ENCODE measurements at regions not wholly inside any gene's neighbourhood (a gene's known extent, or its start where the extent isn't known, plus 50 kb on each side); places are given as distances from the start of the nearest gene placed in this dataset.
A peak's percentile ranks its signal among the peaks of the same experiment; 100 is the strongest.

DNA sequence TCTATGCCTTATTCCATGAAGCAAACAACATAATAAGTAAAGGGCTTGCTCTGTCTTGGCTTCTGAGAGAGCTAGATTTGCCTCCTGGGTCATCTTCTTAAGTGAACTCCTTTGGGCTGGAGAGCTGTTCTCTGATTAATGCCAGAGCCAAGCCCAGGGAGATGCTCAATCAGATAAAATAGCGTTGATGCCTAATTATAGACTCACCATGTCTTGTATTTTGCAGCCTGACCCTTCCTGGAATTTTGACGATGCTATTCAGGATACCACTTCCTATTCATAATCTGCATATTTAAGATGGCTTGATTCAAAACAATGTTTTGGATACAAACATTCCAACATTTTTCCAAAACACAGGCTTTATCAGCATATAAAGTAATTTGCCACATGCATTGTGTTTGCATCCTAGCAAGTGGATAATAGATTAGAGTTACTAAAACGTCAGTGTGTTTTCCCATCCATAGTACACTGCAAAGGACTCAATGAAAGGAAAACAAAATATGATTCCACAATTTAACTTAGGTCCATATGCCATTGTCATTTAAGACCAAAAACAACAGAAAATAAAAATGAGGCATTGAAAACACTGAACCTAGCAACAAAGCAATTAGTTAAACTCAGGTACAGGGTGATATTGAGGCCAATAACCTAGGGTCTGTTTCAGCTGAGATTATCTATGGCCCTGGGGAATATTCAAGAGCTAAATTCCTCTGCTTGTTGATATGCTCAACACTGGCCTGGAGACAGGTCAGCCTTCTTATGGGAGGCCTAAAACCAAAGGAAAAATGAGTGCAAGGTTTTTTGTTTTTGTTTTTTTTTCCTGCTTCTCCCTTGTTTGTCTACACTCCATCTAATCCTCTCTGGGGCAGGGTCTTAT, 184.2 kb upstream of the FOXN3 start:
- DNase-seq: no peak

DNA sequence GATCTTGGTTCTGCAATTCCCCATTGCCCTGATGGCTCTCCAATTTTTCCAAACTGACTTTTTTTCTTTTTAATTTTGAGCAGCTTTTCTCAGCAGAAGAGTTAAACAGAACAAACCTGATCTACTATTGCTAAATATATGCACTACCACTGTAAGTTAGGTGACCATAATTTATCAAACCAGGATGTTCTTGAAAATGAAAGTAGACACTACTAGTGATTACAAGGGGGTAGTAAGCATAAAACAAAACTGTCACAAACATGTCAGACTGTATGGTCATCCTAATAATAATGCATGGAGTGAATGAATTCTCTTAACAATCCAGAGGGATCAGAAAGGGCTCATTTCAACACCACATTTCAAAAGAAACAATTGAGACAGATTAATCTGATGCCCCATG, 183.0 kb upstream of the FOXN3 start:
- DNase-seq: no peak

DNA sequence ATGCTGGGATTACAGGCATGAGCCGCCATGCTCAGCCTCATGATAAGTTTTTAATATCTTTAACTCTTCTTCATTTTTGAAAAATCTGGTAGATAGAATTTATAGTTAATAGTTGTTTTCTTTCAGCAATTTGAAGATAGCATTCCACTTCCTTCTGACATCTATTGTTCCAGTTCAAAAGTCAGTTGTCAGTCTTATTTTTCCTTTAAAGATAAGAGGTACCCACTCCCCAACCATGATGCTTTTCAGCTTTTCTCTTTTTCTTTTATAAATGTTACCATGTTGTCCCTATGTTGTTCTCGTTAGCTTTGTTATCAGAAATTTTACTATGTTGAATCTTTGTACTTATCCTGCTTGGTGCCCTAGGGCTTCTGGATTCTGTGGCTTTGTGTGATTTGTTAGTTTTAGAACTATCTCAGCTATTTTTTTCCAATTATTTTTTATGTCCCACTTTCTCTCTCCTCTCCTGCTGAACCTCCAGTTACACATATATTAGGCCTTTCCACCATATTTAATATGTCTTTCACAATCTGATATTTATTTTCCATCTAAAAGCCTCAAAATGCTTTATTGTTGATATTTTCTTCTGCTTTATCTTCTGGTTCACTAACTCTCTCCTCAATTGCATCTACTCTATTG, 181.6 kb upstream of the FOXN3 start:
- no peak for DNase-seq

DNA sequence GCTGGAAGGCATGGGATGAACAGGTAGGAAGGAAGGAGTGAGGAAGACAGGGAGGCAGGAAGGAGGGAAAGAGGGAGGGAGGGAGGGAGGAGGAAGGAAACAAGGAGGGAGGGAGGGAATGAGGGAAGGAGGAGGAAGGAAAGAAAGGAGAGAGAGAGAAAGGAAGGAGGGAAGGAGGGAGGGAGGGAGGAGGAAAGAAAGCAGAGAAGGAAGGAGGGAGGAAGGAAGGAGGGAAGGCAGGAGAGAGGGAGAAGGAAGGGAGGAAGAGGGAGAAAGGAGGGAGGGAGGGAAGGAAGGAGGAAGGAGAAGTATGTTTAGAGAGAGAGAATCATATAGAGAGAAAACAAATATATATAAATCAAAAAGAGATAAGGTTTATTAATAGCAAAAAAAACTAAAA, 175.9 kb upstream of the FOXN3 start:
- DNase-seq: no peak

DNA sequence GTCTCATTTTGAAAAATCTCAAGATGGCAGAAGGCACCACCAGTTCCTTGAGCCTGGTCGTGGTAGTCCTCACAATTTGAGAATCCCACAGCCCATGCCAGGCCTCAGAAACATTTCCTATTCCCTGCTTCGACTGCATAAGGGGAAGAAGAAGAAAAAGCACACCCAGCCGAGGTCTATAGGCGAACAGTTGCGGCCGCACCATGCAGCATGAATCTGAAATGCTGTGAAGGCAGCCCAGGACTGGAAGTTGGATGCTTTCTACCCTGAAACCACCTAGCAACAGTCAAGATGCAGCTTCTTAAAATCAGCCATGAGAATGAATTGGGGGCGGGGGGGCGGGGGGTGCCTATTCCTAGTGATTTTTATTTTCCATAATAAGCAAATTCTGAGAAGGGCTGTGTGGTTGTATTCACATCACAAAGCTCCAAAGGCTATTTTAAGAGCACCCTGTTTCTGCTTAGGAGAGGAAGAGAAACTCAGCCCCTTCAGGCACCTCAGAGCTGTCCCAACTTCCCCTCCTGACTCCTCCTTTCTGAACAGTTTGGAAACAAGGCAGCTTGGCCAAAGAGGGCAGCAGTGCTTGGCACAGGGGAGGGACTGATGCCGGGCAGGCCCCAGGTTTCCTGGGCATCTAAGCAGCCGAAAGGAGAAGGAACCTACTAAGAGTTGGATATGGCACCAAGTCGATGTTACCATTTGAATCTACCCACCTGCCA, 172.5 kb upstream of the FOXN3 start:
- DNase-seq: no peak

DNA sequence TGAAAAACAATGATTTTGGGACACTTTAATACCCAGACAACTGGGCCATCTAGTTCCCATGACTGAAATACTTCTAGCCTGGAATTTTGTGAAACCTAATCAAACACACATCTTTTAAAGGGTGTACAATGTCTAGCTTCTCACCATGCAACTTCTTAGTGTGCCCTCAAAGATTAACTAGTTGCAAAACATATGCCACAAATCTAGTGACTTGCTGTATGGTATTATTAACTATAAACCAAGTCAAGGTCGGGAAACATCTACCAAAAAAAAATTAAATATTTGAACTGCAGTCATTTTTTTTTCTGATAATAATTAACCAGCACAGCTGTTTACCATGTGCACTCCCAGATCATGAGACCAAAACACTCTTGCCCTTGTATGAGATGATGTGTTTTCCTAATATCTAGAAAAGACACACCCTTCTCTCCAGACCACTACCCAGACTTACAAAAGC, 171.8 kb upstream of the FOXN3 start:
- no peak for DNase-seq

DNA sequence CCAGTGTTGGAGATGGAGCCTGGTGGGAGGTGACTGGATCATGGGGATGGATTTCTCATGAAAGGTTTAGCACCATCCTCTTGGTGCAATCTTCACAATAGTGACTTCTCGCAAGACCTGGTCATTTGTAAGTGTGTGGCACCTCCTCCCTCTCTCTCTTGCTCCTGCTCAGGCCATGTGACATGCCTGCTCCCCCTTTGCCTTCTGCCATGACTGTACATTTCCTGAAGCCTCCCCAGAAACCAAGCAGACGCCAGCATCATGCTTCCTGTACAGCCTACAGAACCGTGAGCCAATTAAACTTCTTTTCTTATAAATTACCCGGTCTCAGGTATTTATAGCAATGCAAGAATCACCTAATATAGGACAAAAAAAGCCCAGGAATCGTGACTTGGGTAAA, 171.0 kb upstream of the FOXN3 start:
- DNase-seq: no peak

DNA sequence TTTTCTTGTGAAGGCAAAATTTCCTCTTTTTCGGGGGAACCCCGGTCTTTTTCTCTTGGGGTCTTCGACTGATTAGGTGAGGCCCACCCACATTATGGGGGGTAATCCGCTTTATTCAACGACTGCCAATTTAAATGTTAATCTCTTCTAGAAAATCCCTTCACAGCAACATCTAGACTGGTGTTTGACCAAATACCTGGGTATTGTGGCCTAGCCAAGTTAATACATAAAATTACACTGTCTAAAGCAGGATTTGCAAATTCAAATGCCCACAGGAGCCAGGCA, 170.0 kb upstream of the FOXN3 start:
- no peak for DNase-seq

DNA sequence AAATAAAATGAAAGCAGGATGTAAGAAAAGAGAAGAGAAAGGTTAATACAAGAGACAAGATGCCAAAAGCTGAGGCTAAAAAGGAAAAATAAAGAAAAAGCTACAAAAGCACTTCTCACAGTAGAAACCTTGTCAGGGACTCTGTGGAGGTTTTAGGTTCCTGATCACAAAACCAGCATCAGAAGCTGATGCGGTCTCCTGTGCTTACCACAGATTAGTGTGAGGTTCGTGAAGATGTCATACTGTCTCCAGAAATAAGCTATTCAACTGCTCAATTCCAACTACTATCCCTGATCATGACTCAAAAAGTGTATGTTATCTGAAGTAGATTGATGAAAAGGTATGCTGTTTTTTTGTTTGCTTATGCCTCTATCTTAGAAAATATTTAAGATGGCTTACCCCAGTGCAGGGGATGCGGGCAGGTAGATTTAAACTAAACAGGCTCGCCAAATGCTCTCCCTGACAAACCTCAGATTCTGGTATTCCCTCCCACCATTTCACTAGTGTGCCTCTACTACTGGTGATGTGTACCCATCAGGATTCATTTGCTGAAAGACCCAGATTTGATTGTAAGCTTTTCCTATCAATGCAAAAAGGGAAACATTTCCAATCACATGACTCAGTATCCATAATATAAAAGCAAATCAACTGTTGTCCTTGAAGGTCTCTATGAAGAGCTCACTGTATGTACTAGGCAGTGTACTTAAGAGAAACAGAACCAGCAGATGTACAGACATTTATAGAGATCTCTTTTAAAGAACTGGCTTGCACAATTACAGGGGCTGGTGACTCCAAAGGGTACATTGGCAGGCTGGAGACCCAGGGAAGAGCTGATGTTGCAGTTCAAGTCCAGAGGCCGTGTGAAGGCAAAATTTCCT, 169.5 kb upstream of the FOXN3 start:
- DNase-seq: peak; percentile 24

DNA sequence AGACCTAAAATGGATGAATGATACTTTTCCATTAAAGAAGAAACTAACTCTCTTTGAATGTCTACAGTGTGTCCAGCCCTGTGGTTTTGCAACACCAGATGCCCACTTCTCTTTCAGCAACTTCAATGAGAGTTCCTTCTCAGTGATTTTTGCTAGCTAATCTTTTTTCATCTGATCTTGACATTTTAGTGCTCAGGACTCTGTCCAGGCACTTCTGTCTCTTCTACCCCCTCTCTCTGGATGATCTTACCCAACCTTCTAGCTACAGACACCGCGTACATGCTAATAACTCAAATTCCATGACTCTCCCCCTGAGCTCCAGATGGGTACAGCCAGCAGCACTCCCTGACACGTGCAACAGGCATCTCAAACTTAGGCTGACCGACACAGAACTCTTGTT, 161.1 kb upstream of the FOXN3 start:
- DNase-seq: no peak

DNA sequence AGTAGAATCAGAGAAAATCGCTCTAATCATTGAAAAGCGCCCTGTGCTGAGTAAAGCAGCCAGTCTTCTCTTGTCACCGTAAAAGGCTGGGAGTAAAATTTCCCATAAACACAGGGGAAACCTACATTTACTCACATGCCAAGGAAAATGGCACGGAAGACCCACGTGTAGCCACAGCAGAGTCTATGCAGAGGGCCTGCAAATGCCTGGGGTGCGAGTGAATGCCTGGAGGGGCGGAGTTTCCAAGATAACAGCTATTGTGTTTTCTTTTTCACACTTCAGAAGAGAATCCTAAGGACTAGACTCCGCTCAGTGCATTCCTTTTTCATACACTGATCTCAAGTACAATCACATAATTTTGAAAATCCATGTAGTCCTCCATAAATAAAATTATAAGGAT, 159.9 kb upstream of the FOXN3 start:
- DNase-seq: no peak

DNA sequence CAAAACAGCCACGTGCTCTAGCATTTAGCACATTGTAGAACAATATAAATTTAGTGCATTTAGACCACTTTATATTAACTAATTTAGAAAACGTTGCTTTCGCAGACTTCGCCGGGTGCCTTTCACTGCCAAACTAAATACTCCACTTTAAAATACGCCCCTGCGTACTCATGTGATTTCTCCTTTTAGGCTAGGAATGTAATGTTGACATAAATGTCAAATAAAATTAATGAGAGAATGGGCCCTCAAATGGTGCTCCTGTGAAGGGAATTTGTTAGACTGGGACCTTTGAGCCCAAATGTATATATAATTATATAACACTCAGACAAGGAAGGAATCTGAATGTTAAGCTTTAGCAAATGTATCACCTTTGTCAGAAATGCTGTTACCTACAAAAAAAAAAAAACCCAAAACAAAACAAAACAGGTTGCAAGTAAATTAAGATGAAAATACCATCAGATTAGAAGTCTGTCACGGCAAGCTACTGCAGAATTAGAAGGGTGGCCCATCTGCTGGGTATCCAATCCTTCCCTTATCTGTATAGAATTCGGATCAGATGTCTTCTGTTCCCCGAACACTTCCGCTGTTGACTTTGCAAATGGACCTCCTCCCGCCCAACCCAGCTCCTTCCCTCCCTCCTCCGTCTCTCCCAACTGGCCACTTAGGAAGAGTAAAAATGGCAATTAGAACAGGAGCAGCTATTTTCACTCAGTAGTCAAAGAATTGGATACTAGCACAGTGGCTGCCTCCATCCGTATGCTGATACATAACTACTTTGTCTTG, 159.3 kb upstream of the FOXN3 start:
- DNase-seq: no peak

DNA sequence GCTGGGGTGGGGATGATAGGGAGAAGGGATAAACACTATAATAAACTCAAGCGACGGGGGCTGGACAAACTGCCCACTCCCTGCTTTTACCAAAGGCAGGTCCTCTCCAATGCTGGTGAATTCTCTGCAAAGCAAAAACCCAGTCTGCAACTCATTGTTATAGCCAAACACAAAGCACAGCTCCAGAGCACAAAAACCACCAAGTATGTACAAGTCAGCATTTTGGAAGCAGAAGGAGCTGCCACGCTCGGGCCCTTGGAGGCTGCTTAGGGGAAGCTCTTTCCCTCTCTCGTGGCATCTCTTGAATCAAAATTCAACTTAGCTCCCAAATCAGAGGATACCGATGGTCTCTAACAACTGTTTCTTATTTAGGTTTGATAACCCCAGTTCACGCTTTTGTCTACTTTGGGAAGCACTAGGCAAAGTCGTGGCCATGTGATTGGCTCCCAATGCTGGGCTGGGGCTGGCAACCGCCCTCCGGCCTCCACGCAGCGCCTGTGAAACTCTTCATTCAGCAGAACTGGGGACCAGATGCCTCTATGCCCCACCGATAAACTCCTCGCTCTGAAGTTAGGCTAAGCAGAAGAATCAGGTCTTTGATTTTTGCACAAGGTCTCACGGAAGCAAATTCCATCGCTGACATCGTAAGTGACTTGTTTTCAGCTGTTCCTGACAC, 158.5 kb upstream of the FOXN3 start:
- DNase-seq: no peak

DNA sequence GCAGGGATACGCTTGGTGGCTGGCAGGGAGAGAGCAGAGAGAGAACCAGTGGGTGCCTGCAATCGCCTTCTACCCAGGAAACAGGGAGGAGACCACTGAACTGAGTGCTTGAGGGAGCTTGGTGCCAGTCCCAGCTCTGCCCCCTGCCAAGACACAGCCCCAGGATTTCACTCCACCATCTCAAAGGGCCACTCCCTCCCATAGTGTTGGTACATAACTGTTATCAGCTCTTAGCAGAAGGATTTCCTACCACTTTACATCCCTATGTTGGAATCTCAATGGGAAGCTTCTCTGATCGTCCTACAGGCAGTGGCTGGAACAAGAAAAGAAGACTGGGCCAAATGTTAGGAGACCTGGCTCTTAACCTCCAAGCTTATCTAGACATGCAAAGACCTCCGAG, 157.4 kb upstream of the FOXN3 start:
- DNase-seq: no peak

DNA sequence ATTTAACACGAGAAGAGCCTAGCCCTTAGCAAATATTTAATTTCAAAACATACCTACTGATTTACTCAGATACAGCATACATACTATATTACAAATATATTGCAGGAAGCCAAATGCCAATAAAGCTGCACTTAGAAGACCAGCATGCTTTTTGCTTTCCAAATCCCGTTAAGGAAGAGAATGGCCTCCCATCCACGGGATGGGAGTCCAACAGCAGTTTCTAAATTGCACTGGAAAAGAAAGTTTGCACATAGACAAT, 156.3 kb upstream of the FOXN3 start:
- DNase-seq: no peak

DNA sequence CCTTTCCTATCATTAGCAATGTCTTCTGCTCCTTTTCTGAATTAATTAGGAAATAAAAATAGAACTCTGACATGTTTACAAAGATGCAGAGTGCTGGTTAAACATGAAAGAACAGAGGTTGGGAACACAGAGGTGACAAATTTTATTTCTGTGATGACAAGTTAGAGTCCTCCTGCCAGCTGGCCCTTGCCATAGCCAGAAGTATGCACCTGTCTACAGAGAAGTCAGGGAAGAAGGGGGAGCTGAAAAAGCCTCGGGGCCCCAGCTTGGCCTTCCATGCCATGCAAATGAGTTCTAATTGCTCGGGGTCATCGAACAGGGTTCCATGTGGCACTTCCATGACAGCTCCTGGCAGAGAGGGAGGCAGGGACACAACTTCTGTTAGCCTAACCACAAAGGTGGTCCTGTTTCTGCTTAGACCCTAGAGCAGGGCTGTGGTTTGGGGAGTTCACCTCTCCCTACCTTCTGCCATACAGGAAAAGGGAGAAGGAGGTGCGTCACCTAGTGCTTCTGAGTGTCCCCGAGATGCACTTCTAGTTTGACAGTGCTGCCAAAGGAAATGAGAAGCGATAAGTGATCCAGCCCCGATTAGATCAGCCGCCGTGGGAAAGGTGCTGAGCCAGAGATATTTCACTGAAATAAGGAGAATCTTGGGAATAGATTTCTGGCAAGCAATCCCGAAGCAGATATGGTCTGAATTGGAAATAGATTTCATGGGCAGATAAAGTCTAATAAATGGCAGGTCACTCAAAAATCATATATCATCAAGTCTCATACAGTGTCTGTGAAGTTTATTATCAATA, 155.8 kb upstream of the FOXN3 start:
- DNase-seq: no peak

DNA sequence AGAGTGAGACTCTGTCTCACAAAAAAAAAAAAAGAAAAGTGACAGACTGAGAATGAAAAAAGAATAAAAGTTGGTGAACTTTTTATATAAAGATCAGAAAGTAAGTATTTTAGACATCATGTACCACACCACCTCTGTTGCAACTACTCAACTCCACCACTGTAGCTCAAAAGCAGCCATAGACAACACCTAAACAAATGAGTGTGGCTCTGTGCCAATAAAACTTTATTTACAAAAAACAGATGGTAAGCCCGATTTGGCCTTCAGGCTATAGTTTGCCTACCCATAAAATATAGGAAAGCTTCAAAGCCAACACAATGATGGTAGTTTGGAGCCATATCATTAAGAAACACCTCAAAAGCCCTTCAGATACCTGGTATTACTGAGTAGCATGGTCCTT, 154.5 kb upstream of the FOXN3 start:
- DNase-seq: no peak

DNA sequence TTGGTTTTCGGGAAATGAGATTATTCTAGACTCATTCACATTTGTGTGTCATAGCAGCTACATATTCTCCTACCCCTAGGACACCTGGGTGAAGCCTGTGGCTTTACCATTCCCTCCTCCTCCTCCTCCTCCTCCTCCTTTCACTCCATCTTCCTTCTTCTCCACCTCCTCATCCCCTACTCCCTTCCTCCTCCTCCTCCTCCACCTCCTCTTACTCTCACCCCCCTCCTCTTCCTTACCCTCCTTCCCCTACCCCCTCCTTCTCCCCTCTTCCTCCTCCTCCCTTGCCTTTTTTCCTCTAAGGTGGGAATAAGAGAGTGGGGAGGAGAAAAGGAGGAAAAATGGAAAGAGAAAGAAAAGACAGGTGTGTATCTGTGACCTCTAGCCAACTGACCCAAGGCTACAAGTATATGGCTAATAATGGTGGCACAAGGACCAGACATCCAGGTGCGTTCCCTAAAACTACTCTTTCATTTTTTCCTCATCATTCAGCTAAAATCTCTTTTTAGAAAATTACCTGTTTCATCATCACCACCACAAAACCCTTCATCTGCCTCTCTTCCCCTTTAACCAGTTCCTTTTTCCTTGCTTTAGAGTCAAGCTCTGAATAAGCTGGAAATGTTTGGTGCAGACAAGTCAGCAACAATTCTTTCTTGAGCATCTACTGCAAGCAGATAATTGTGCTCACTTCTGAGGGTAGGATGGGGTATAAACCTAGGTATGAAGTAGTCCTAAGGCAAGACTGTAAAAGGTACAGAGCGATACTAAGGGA, 149.8 kb upstream of the FOXN3 start:
- no peak for DNase-seq

DNA sequence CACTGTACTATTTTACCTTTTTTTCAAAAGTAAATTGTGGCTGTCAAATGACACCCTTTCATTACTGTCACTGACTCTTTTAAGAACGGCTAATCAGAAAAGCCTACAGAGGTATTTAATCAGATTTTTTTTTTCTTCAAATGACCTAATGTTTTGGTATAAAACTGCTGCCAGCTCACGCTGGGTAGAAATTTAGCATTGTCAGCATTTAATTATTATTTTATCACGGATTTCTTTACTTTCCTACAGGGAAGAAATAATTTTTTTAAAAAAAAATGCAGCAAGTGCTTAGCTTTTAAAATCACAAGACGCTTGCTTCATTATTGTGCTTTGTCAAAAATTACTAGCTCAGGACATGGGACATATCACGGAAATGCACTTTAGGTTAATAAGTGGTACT, 149.1 kb upstream of the FOXN3 start:
- no peak for DNase-seq

DNA sequence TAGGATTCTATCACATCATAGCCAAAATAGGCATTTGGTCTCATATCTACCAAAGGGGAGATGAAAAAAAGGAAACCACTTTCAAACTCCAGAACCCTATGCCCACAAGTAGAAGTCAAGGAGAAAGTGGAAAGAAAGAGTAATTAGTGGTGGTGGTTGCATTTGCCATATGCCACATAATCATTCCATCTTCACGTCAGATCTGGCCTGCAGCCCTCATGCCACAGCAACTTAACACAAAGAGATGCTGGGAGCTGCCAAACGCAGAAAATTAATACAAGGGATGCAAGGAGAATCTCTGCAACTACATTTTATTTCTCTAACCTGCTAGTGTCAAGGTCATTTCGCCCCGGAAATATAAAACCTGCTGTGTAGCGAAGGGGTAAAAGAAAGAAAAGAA, 148.6 kb upstream of the FOXN3 start:
- DNase-seq: no peak

Data from CD4-positive, alpha-beta T cell treated with Interleukin-6 for 4 hours (primary cell).